Glutamatergic neuron (in vitro differentiated cells): ENCODE measurements at regions not wholly inside any gene's neighbourhood (a gene's known extent, or its start where the extent isn't known, plus 50 kb on each side); places are given as distances from the start of the nearest gene placed in this dataset.

Source experiments
- DNase-seq: peaks from one replicate; pipeline ENCODE4 v3.0.0; 2022
- H3K27ac Mint-ChIP-seq: one replicate; pipeline ENCODE4 v1.8.0; 2020; ENCODE audit warnings: mild to moderate bottlenecking, mixed read lengths, inconsistent platforms; ENCODE audit not compliant: unreplicated experiment
- H3K27me3 Mint-ChIP-seq: one replicate; pipeline ENCODE4 v1.8.0; 2020; ENCODE audit warnings: mild to moderate bottlenecking, moderate library complexity, mixed read lengths, inconsistent platforms; ENCODE audit not compliant: unreplicated experiment
- H3K36me3 Mint-ChIP-seq: one replicate; pipeline ENCODE4 v1.8.0; 2020; ENCODE audit warnings: mild to moderate bottlenecking, mixed read lengths, inconsistent platforms; ENCODE audit not compliant: unreplicated experiment
- H3K4me1 Mint-ChIP-seq: one replicate; pipeline ENCODE4 v1.8.0; 2020; ENCODE audit warnings: mild to moderate bottlenecking, low read depth, mixed read lengths, inconsistent platforms; ENCODE audit not compliant: unreplicated experiment
- H3K4me3 Mint-ChIP-seq: one replicate; pipeline ENCODE4 v1.8.0; 2020; ENCODE audit warnings: mild to moderate bottlenecking, mixed read lengths, inconsistent platforms; ENCODE audit not compliant: unreplicated experiment
- H3K9me3 Mint-ChIP-seq: one replicate; pipeline ENCODE4 v1.8.0; 2020; ENCODE audit warnings: mild to moderate bottlenecking, moderate library complexity, mixed read lengths, inconsistent platforms; ENCODE audit not compliant: unreplicated experiment
- TF ChIP-seq, protein P1 (sequence below): fragments of 200-600 bp; sonication (generic); IDR thresholded peaks from one replicate; pipeline ENCODE4 v1.5.0; 2021; ENCODE audit not compliant: partially characterized antibody, unreplicated experiment

DNA sequence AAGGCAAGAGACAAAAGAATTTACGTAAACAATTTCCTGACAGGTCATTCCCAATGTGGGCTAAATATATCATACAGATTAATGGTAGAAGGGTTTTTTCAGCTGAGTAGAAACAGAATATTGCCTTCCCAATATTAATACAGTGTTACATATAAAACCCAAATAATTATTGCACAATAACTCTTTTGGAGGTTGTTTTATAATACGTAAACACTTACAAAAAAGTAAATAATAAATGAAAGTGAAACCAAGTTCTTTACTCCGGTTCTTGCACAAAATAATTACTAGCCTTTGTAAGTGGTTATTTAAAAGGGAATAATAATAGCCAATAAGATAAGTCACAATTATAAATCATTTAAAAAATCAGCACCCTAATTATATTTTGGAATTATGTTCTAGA is 118.6 kb upstream of the SSTR1 start:
- Mint-ChIP-seq H3K4me1 (no peaks in the 10 kb centered on the region), H3K36me3 (peaks cover 14% of the 10 kb centered on the region), H3K4me3 (no peak overlapping the region), H3K27ac (no peak overlapping the region), H3K27me3 (no peaks in the 10 kb centered on the region), H3K9me3 (no peaks in the 10 kb centered on the region)
- TF ChIP-seq, protein P1, sequence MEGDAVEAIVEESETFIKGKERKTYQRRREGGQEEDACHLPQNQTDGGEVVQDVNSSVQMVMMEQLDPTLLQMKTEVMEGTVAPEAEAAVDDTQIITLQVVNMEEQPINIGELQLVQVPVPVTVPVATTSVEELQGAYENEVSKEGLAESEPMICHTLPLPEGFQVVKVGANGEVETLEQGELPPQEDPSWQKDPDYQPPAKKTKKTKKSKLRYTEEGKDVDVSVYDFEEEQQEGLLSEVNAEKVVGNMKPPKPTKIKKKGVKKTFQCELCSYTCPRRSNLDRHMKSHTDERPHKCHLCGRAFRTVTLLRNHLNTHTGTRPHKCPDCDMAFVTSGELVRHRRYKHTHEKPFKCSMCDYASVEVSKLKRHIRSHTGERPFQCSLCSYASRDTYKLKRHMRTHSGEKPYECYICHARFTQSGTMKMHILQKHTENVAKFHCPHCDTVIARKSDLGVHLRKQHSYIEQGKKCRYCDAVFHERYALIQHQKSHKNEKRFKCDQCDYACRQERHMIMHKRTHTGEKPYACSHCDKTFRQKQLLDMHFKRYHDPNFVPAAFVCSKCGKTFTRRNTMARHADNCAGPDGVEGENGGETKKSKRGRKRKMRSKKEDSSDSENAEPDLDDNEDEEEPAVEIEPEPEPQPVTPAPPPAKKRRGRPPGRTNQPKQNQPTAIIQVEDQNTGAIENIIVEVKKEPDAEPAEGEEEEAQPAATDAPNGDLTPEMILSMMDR: no peak
- DNase-seq: no peak

DNA sequence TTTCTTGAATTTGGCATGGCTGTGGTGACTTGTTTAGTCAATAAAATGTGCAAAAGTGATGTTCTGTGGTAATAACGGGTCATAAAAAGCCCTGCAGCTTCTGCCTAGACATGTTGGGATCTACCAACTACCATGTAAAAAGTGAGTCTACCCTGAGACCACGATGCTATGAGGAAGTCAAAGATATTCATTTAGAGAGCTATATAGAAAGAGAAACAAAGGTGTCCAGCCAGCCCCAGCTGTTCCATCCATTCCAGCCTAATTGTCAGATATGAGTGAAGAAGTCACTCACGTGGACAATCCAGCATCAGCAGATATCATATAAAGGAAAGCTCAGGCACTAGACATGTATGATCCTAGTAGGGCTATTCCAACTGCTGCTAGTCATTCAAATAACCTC is 117.2 kb upstream of the SSTR1 start:
- Mint-ChIP-seq H3K36me3 (peaks cover 14% of the 10 kb centered on the region), H3K4me3 (no peak overlapping the region), H3K27ac (no peak overlapping the region), H3K4me1 (no peaks in the 10 kb centered on the region), H3K27me3 (no peaks in the 10 kb centered on the region), H3K9me3 (no peaks in the 10 kb centered on the region)
- DNase-seq: no peak
- TF ChIP-seq, protein P1: no peak

DNA sequence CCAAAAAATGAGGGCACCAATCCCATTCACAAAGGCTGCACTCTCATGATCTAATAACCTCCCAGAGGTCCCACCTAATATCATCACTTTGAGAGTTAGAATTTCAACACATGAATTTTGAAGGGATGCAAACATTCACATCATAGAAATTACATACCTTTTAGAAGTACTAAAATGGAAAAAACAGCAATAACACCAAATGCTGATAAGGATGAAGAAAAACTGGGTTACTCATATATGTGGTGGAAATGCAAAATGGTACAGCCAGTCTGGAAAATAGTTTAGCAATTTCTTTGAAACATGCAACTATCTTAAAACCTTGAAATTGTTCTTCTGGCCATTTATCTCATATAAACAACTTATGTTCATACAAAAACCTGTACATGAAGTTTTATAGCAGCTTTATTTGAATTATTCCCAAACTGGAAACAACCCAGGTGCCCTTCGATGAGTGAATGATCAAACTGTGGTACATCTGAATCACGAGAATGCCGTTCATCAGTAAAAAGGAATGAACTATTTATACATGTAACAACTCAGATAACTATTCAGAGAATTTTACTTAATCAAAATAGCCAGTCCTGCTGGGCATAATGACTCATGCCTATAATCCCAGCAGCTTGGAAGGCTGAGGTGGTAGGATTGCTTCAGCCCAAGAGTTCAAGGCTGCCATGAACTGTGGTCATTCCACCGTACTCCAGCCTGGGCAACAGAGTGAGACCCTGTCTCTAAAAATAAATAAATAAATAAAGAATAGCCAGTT is 109.4 kb upstream of the SSTR1 start:
- DNase-seq: no peak
- Mint-ChIP-seq H3K9me3 (no peaks in the 10 kb centered on the region), H3K4me1 (no peaks in the 10 kb centered on the region), H3K4me3 (no peak overlapping the region), H3K27me3 (no peaks in the 10 kb centered on the region), H3K27ac (no peak overlapping the region), H3K36me3 (peaks cover 11% of the 10 kb centered on the region)
- TF ChIP-seq, protein P1: no peak

DNA sequence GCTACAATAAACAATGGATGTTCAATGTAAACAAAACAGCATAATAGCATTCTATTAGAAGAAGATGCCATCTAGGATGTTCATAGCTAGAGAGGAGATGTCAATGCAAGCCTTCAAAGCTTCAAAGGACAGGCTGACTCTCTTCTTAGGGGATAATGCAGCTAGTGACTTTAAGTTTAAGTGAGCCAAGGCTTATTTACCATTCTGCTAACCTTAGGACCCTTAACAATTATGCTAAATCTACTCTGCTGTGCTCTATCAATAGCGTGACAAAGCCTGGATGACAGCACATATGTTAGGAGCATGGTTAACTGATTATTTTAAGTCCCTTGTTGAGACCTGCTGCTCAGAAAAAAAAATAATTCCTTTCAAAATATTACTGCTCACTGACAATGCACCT is 106.0 kb upstream of the SSTR1 start:
- Mint-ChIP-seq H3K4me1 (no peaks in the 10 kb centered on the region), H3K36me3 (peaks cover 8% of the 10 kb centered on the region), H3K9me3 (no peaks in the 10 kb centered on the region), H3K27me3 (no peaks in the 10 kb centered on the region), H3K27ac (no peak overlapping the region), H3K4me3 (no peak overlapping the region)
- TF ChIP-seq, protein P1: no peak
- DNase-seq: no peak

DNA sequence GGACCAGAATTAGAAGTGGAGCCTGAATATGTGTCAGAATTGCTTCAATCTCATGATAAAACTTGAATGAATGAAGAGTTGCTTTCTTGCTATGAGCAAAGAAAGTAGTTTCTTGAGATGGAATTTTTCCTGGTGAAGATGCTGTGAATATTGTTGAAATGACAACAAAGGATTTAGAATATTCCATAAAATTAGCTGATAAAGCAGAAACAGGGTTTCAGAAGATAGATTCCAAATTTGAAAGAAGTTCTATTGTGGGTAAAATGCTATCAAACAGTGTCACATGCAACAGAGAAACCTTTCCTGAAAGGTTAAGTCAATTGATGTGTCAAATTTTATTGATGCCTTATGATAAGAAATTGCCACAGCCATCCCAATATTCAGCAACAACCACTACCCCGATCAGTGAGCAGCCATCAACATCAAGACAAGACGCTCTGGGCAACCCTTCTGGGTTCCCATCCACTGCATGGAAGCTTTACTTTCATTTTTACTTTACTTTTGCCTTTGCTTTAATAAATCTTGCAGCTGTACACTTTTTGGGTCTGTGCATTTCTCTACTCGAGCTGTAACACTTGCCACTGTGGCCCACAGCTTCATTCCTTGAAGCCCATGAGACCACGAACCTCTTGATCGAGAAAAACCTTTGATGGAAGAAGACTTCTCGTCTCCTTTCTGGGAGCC is 104.0 kb upstream of the SSTR1 start:
- Mint-ChIP-seq H3K9me3 (no peaks in the 10 kb centered on the region), H3K27ac (no peak overlapping the region), H3K36me3 (peaks cover 8% of the 10 kb centered on the region), H3K4me3 (no peak overlapping the region), H3K27me3 (no peaks in the 10 kb centered on the region), H3K4me1 (no peaks in the 10 kb centered on the region)
- no peak for DNase-seq
- TF ChIP-seq, protein P1: no peak
